Keratinocyte (primary cell): ENCODE measurements at regions not wholly inside any gene's neighbourhood (a gene's known extent, or its start where the extent isn't known, plus 50 kb on each side); places are given as distances from the start of the nearest gene placed in this dataset.

Experiments used
- CTCF ChIP-seq, 3 experiments: IDR thresholded peaks in 1 of 3; conservative IDR thresholded peaks in 1 of 3; optimal IDR thresholded peaks in 1 of 3; 2 replicates in 2 of 3; 3 replicates in 1 of 3; pipeline versions ENCODE3 to v1.5.1; 2011; ENCODE audit warnings: low read length in 3 of 3, mild to moderate bottlenecking in 3 of 3, moderate library complexity in 2 of 3, control low read depth in 1 of 3, inconsistent platforms in 1 of 3; ENCODE audit not compliant: insufficient read depth in 2 of 3; ENCODE audit errors: extremely low read depth in 1 of 3
- EZH2 ChIP-seq: IDR thresholded peaks from one replicate; pipeline ENCODE4 v1.6.1; 2012; ENCODE audit warnings: inconsistent platforms, mild to moderate bottlenecking, low read length, moderate library complexity

GRCh38 chr14:86464341-86464740 is 934.4 kb downstream of the FLRT2 start:
- TF ChIP-seq EZH2 (no peak), CTCF (optimal IDR thresholded peaks at IDR 0.05 in 1 of 3, IDR thresholded peaks at IDR 0.05 in 1 of 3, conservative IDR thresholded peaks at IDR 0.05 in 1 of 3; ENCODE audit: extremely low read depth in 1 of 3, insufficient read depth in 2 of 3, low read length in 3 of 3) (no peak)
